ENCODE measurements at regions not wholly inside any gene's neighbourhood (a gene's known extent, or its start where the extent isn't known, plus 50 kb on each side); places are given as distances from the start of the nearest gene placed in this dataset.

DNA sequence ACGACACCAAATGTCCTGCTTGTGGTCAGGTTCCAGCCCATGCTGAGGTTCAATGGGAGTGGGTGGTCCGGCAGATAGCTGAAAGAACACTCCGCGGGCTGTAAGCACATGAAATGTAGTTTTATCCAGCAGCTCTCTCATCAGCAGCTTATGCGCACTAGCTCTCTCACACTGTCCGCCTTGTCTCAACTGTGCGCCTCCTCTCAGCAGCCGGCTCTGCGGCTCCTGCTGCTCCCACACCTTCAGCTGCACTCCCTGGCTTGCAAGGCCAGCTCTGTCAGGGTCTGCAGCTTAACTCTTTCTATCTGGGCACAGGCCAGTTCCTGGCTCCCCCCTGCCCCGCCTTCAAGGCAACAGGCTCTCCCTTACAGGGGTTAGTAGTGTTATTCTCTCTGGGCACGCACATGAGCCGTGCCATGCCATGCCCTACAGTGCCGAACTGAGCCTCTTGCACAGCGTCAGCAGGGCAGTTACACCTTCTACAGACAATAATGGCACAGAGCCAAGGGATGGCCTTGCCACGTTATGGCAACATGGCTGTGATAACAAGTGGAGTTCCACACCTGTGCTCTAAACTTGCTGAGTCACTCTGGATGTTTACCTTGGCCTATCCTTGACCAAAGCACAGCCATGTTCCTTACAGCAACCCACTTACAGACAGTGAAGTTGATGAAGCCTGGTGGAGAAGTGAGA is 84.0 kb upstream of the LRFN2 start:
- DNase-seq, result no peak
- H3K27me3 ChIP-seq (ENCODE audit: control insufficient read depth, insufficient read depth, low read length, poor library complexity, severe bottlenecking), result no peaks in the 10 kb centered on the region
- 96 to 97% methylated on average over 14 to 15 of the region's 15 CpGs for WGBS, 2 experiments (ENCODE audit: insufficient coverage in 1 of 2, insufficient read length in 1 of 2)
- Mint-ChIP-seq H3K36me3 (ENCODE audit: low read depth) (no peaks in the 10 kb centered on the region), H3K4me3 (no peak overlapping the region), H3K9me3 (no peaks in the 10 kb centered on the region), H3K27me3 (ENCODE audit: insufficient read depth) (no peaks in the 10 kb centered on the region), H3K27ac (no peak overlapping the region), H3K4me1 (no peaks in the 10 kb centered on the region)
- no peak overlapping the region for H3K4me3 ChIP-seq (ENCODE audit: low read length)
- TF ChIP-seq, protein P1, sequence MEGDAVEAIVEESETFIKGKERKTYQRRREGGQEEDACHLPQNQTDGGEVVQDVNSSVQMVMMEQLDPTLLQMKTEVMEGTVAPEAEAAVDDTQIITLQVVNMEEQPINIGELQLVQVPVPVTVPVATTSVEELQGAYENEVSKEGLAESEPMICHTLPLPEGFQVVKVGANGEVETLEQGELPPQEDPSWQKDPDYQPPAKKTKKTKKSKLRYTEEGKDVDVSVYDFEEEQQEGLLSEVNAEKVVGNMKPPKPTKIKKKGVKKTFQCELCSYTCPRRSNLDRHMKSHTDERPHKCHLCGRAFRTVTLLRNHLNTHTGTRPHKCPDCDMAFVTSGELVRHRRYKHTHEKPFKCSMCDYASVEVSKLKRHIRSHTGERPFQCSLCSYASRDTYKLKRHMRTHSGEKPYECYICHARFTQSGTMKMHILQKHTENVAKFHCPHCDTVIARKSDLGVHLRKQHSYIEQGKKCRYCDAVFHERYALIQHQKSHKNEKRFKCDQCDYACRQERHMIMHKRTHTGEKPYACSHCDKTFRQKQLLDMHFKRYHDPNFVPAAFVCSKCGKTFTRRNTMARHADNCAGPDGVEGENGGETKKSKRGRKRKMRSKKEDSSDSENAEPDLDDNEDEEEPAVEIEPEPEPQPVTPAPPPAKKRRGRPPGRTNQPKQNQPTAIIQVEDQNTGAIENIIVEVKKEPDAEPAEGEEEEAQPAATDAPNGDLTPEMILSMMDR (conservative IDR thresholded peaks at IDR 0.05), result no peak
- no peak overlapping the region for H3K9ac ChIP-seq (ENCODE audit: extremely low read depth, low read length, poor library complexity, severe bottlenecking)
- H3K27ac ChIP-seq (ENCODE audit: low read depth, low read length), result no peak overlapping the region
- no peaks in the 10 kb centered on the region for H3K36me3 ChIP-seq (ENCODE audit: control insufficient read depth, insufficient read depth, low read length)
- no peaks in the 10 kb centered on the region for H3K4me1 ChIP-seq (ENCODE audit: control insufficient read depth, insufficient read depth, low read length)
- H3K9me3 ChIP-seq (ENCODE audit: control insufficient read depth, low read length), result no peaks in the 10 kb centered on the region

DNA sequence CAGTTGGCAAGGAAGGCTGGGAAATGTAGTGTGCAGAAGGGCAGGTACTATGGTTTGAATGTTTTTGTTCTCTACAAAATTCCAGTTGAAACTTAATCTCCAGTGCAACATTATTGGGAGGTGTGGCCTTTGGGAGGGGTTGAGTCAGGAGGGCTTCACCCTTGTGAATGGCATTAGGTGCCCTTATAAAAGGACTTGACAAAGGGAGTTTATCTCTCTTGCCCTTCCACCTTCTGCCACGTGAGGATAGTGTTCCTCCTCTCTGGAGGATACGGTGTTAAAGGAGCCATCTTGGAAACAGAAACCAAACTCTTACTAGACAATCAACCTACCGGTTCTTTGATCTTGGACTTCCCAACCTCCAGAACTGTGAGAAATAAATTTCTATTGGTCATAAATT is 82.2 kb upstream of the LRFN2 start:
- Histone ChIP-seq H3K27me3 (ENCODE audit: control insufficient read depth, insufficient read depth, low read length, poor library complexity, severe bottlenecking) (no peaks in the 10 kb centered on the region), H3K9me3 (ENCODE audit: control insufficient read depth, low read length) (peaks cover 13% of the 10 kb centered on the region), H3K36me3 (ENCODE audit: control insufficient read depth, insufficient read depth, low read length) (no peaks in the 10 kb centered on the region), H3K9ac (ENCODE audit: extremely low read depth, low read length, poor library complexity, severe bottlenecking) (no peak overlapping the region), H3K27ac (ENCODE audit: low read depth, low read length) (no peak overlapping the region), H3K4me3 (ENCODE audit: low read length) (no peak overlapping the region), H3K4me1 (ENCODE audit: control insufficient read depth, insufficient read depth, low read length) (no peaks in the 10 kb centered on the region)
- peaks cover 15% of the 10 kb centered on the region for H3K9me3 Mint-ChIP-seq
- no peak for DNase-seq
- no peak overlapping the region for H3K4me3 Mint-ChIP-seq
- H3K4me1 Mint-ChIP-seq, result no peaks in the 10 kb centered on the region
- H3K36me3 Mint-ChIP-seq (ENCODE audit: low read depth), result no peaks in the 10 kb centered on the region
- 83 to 84% methylated on average over 1 to 3 of the region's 3 CpGs for WGBS, 2 experiments (ENCODE audit: insufficient coverage in 1 of 2, insufficient read length in 1 of 2)
- TF ChIP-seq, protein P1 (conservative IDR thresholded peaks at IDR 0.05), result no peak
- H3K27me3 Mint-ChIP-seq (ENCODE audit: insufficient read depth), result no peaks in the 10 kb centered on the region
- no peak overlapping the region for H3K27ac Mint-ChIP-seq

DNA sequence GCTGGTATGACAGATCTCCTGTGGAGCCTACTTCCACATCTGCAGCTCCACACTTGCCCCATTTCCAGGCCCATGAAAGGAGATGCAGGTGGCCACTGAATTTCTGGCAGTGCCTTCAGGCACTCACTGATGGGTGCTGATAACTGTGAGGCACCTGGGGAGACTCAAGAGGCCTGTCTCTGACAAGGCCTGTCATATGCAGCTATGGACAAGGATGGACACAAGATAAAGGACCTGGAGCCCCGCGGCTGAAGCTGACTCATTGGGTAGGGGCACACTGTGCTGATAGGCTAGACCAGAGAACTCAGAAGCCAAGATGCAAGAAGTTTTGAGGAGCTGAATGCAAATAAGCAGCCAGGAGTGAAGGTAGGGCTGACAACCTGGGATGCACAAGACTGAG is 81.0 kb upstream of the LRFN2 start:
- Histone ChIP-seq H3K36me3 (ENCODE audit: control insufficient read depth, insufficient read depth, low read length) (no peaks in the 10 kb centered on the region), H3K27ac (ENCODE audit: low read depth, low read length) (no peak overlapping the region), H3K27me3 (ENCODE audit: control insufficient read depth, insufficient read depth, low read length, poor library complexity, severe bottlenecking) (no peaks in the 10 kb centered on the region), H3K4me1 (ENCODE audit: control insufficient read depth, insufficient read depth, low read length) (no peaks in the 10 kb centered on the region), H3K9me3 (ENCODE audit: control insufficient read depth, low read length) (peaks cover 18% of the 10 kb centered on the region), H3K9ac (ENCODE audit: extremely low read depth, low read length, poor library complexity, severe bottlenecking) (no peak overlapping the region), H3K4me3 (ENCODE audit: low read length) (no peak overlapping the region)
- H3K9me3 Mint-ChIP-seq, result peaks cover 27% of the 10 kb centered on the region
- H3K27ac Mint-ChIP-seq, result no peak overlapping the region
- no peak for DNase-seq
- WGBS, 2 experiments (ENCODE audit: insufficient coverage in 1 of 2, insufficient read length in 1 of 2), result 83 to 95% methylated on average over 2 of the region's 2 CpGs
- no peaks in the 10 kb centered on the region for H3K36me3 Mint-ChIP-seq (ENCODE audit: low read depth)
- no peak overlapping the region for H3K4me3 Mint-ChIP-seq
- no peaks in the 10 kb centered on the region for H3K27me3 Mint-ChIP-seq (ENCODE audit: insufficient read depth)
- no peaks in the 10 kb centered on the region for H3K4me1 Mint-ChIP-seq
- TF ChIP-seq, protein P1 (conservative IDR thresholded peaks at IDR 0.05), result no peak
